IPS-18c (cell line): ENCODE measurements at regions not wholly inside any gene's neighbourhood (a gene's known extent, or its start where the extent isn't known, plus 50 kb on each side); places are given as distances from the start of the nearest gene placed in this dataset.

Experiments used
- H3K4me3 ChIP-seq: 2 replicates; pipeline ENCODE4 v1.7.0; 2013; ENCODE audit warnings: low read depth, mild to moderate bottlenecking, low read length, moderate library complexity; ENCODE audit not compliant: insufficient read depth
- H3K9me3 ChIP-seq: one replicate; pipeline ENCODE4 v1.6.1; 2013; ENCODE audit warnings: mild to moderate bottlenecking, low read length, moderate library complexity; ENCODE audit not compliant: control insufficient read depth, insufficient read depth

GRCh38 chr4:11158971-11159370, 269.7 kb downstream of the HS3ST1 start:
- no peaks in the 10 kb centered on the region for H3K9me3 ChIP-seq

DNA sequence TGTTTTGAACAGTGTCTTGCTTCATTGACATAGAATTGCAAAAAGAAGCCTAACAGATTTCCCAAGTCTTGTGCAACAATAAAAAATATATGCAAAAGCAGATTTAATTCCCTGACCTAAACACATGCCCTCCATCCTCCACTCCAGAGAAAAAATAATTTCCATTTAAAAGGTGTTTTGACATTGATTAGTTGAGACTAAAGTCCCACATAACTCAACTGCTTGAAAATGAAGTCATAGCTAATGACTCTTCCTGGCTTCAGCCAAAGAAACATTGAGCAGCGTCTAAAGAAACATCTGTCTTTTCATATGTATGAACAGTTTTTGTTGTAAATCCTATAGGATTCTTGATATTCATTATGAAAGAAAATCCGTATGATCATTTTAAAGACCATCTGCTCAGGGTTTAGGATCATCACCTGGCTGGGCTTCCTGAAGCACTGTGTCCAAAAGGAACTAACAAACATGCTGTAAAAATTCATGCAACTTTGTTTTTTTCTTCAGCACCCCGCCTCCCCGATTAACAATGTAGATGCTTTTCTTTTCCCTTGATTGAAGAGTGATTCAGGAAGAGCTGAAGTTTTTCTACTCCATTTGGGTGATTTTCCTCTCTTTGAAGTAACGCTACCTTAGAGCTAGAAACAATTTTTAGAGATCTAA, 273.4 kb downstream of the HS3ST1 start:
- Histone ChIP-seq H3K9me3 (no peaks in the 10 kb centered on the region), H3K4me3 (no peak overlapping the region)

More at GRCh38 chr4:11158971-11159370, 269.7 kb downstream of the HS3ST1 start:
- no peak overlapping the region for H3K4me3 ChIP-seq

DNA sequence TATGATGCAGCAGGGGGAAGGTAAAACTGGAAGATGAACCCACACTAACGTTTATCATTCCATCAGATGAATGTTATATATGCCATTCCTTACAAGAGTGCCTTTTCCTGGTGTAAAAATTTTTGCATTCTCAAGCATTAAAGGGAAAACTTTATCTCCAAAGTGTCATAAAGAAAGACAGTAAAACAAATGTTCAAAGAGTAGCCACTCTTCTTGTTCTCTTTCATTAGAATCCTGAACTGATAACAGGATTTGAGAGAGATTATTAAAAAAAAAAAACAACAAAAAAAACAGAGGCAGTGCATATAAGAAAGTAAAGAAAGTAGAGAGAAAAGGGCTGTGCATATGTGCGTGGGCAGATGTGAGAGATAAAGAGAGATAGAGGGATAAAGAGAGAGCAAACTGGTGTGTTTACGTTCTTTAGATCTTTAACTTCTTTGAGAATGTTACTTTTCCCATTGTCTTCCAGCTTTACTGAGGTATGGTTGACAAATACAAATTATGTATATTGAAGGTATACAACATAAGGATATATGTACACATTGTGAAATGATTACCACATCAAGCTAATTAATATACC, 275.4 kb downstream of the HS3ST1 start:
- no peaks in the 10 kb centered on the region for H3K9me3 ChIP-seq
- no peak overlapping the region for H3K4me3 ChIP-seq

- Histone ChIP-seq H3K9me3 (no peaks in the 10 kb centered on the region), H3K4me3 (no peak overlapping the region)
Observed at GRCh38 chr4:11152684-11153083, 276.0 kb downstream of the HS3ST1 start.

DNA sequence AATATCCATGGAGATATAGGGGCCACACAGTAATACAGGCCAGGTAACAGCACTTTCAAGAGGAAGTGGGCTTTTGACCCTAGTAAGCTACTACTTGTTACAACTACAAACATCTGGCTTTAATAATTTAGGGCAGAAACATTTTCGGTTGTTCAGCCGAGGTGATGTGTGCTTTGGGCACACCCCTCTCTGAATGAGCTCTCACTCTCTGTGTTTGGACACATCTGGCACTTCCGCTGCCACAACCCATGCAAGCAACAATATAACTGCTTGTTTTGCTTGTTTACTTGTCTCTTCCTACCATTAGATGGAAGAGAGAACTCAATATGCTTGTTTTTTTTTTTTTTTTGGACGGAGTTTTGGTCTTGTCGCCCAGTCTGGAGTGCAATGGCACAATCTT, 277.2 kb downstream of the HS3ST1 start:
- no peaks in the 10 kb centered on the region for H3K9me3 ChIP-seq
- H3K4me3 ChIP-seq: no peak overlapping the region

- Histone ChIP-seq H3K9me3 (no peaks in the 10 kb centered on the region), H3K4me3 (peak overlapping the region; percentile 47)
Observed at GRCh38 chr4:11149612-11150259, 279.0 kb downstream of the HS3ST1 start.

DNA sequence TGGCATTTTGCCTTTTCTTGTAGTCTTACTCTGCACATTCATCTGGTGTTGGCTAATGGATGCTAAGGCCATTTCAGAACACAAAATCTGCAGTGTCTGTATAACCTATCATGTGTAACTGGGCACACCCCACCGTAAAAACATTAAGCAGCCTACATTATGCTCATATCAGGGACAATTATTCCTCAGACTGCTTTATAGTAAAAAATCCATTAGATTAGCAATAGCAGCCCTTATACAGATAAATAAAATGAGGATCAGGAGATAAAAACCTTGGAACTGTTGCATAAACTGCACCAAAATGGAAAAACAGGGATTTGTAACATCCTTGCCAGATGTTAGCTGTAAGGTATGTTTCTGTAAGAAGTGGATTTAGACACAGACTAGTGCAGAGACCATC, 288.8 kb downstream of the HS3ST1 start:
- H3K4me3 ChIP-seq: no peak overlapping the region
- H3K9me3 ChIP-seq: peaks cover 2% of the 10 kb centered on the region

- H3K9me3 ChIP-seq: peaks cover 2% of the 10 kb centered on the region
- H3K4me3 ChIP-seq: no peak overlapping the region
Observed at GRCh38 chr4:11138964-11139363, 289.7 kb downstream of the HS3ST1 start.

- H3K9me3 ChIP-seq: peaks cover 4% of the 10 kb centered on the region
- no peak overlapping the region for H3K4me3 ChIP-seq
Observed at GRCh38 chr4:11134705-11135104, 294.0 kb downstream of the HS3ST1 start.

GRCh38 chr4:11133868-11134267, 294.8 kb downstream of the HS3ST1 start:
- H3K4me3 ChIP-seq: no peak overlapping the region
- peaks cover 4% of the 10 kb centered on the region for H3K9me3 ChIP-seq

DNA sequence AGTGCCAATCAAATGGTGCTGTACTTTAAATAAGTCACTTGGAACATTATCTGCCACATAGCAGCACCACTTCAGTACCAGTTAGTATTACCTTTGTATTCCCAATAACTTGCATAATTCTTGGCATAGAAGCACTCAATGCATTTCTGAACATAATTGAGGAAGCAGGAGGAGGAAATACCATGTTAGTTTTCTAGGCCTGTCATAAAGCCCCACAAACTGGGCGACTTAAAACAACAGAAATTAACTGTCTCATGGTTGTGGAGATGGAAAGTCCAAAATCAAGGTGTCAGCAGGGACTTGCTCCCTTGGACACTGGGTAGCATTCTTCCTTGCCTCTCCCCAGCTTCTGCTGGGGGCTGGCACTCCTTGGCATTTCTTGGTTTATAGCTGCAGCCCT, 296.2 kb downstream of the HS3ST1 start:
- Histone ChIP-seq H3K4me3 (no peak overlapping the region), H3K9me3 (peaks cover 4% of the 10 kb centered on the region)

GRCh38 chr4:11131491-11131890, 297.2 kb downstream of the HS3ST1 start:
- Histone ChIP-seq H3K4me3 (no peak overlapping the region), H3K9me3 (peaks cover 4% of the 10 kb centered on the region)

DNA sequence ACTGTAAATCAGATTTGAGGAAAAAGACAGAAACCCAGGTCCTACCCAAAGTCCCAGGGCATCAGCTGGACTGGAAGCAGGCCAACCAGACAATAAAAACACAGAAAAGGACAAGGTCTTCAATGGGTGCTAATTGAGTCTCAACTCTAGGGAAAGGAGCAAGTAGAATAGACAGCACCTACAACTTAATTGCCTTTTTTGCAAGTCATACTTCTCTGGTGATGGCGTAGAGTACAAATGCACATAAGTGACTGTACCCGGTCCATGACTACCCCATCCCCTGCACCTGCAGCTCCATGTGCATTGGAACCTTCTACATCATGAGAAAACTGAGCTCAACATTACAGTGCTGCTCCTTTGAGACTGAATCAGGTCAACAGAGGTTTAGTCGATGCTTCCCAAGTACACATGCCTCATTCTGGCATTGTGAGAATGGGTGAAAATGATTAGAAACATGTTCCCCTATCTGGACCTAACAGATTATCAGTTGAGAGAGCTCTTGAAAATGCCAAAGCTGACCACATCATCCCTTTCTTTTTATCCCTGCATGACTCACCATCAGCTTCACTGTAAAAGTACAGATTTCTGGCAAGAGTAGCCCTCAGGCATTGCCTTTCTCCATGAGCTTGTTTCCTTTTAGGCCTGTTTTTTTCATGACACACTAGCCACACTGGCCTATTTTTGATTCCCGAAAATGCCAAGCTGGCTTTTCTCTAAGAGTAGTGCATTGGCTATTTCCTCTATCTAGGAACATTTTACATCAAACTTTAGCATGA, 298.3 kb downstream of the HS3ST1 start:
- Histone ChIP-seq H3K9me3 (peaks cover 4% of the 10 kb centered on the region), H3K4me3 (no peak overlapping the region)

DNA sequence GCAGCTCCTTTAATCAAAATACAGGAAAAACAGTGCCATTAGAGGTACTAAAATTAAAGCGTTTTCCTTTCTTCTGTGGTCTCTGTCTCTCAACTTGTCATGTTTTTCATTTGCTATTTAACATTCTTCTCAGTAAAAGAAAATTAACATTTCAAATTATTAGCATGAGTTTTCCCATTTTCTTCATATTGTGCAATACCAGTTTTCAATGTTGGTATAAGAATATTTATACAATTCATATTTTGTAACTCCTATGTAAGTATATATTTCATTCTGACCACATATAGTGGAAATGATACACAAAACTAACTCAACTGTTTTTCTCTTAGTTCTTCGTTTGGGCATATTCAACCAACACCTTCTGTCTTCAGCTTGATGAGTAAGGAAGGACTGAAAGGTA, 308.3 kb downstream of the HS3ST1 start:
- Histone ChIP-seq H3K9me3 (no peaks in the 10 kb centered on the region), H3K4me3 (no peak overlapping the region)

- Histone ChIP-seq H3K4me3 (no peak overlapping the region), H3K9me3 (no peaks in the 10 kb centered on the region)
Observed at GRCh38 chr4:11119474-11119873, 309.2 kb downstream of the HS3ST1 start.

DNA sequence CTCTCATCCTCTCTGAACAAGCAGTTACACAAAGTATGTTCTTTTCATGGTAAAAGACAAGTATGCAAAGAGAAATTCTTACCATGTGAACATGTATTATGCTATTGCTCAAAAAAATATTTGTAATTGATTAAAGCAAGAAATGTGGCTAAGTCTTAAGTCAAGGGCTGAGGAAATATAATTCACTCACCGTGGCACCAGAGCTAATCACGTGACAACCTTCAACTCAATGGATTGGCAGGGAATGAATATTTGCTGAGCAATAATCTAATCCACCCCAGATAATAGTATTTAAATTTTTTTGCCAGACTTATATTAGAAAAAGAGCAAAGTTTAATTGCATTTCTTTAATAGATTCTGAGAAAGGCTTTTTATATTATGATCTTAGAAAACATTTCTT, 310.2 kb downstream of the HS3ST1 start:
- H3K9me3 ChIP-seq: no peaks in the 10 kb centered on the region
- H3K4me3 ChIP-seq: no peak overlapping the region

DNA sequence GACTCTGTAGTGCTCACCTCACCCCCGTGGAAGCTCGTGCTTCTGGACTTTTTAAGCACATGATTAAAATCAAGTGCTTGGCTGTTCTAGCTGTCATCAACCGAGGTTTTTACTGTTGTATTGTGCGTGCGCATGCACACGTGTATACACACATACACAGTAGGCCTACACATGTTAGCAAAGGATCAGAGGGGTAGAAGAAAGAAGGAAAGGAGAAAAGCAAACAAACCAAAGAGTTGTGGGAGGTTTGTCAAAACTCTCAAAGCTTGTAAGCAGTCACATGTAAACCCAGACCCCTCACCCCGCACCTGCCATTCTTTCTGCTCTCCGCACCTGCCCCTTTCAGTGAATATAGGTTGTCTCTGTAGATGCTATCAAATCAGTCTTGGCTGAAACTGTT, 311.8 kb downstream of the HS3ST1 start:
- Histone ChIP-seq H3K4me3 (no peak overlapping the region), H3K9me3 (no peaks in the 10 kb centered on the region)

DNA sequence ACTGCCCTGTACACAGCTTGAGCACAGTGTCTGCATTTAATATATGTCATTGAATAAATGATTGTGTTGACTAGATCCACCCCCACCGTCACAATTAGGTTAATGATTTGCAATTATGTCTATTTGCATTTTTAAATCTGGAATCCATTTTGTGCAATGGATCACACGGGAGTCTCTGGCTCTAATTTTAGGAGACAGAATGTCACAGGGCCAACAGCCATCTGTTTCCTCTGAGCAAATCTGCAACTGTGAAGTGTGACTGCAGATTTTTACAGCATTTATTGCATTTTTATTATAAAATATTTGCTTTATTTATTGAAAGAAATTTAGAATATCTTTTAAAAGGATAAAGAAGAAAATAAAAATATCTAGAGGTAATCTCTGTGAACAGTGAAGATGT, 316.8 kb downstream of the HS3ST1 start:
- H3K9me3 ChIP-seq: no peaks in the 10 kb centered on the region
- no peak overlapping the region for H3K4me3 ChIP-seq
